HS-27A (cell line): ENCODE measurements at regions not wholly inside any gene's neighbourhood (a gene's known extent, or its start where the extent isn't known, plus 50 kb on each side); places are given as distances from the start of the nearest gene placed in this dataset.
A peak's percentile ranks its signal among the peaks of the same experiment; 100 is the strongest.
"Not testable (repeated sequence)": the region's sequence is repeated elsewhere in the genome, so short reads cannot be mapped to it uniquely, and the experiment has no call there.

Experiments used
- DNase-seq: peaks from one replicate; pipeline ENCODE4 v3.0.0-alpha.2; 2012; ENCODE audit warnings: low read depth, missing footprints

DNA sequence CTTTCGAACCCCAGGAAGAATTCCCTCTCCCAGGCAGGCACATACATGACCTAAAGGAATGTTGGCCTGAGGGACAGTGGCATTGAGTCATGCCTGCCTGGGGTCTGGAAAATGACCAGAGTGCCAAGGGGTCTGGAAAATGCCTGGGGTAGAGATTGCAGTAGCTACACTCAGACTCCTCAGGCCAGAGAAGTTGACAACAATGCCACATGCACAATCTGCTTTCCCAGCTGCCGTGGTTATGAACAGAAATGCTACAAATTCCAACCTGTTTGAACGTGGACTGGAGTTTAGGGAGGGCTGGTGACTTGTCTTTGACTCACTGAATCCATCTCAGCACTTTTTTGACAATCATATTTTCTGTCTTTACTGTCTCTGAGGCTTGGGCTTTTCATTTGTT, 250.0 kb downstream of the ABCC12 start:
- DNase-seq: peak; percentile 79

GRCh38 chr16:47904691-47905090, 251.1 kb downstream of the ABCC12 start:
- DNase-seq: no peak

DNA sequence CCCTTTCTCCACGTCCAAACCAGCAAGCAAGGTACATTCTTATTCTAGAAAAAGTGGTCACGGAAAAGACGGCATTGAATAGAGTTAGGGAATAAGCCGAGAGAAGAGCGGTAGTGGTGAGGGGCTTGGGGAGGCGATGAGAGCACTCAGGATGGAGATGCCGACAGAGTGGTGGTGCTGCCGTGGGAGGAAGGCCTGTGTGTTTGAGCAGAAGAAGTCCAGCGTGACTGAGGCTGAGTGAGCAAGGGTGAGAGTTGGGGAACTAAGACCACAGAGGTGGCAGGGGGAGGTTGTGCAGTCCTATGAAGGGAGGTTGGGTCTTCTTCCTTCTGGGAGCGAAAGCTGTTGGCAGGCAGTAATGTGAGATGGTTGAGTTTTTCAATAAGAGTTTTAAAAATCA, 252.3 kb downstream of the ABCC12 start:
- no peak for DNase-seq

GRCh38 chr16:47897105-47897504, 258.7 kb downstream of the ABCC12 start:
- DNase-seq: not testable (repeated sequence)

DNA sequence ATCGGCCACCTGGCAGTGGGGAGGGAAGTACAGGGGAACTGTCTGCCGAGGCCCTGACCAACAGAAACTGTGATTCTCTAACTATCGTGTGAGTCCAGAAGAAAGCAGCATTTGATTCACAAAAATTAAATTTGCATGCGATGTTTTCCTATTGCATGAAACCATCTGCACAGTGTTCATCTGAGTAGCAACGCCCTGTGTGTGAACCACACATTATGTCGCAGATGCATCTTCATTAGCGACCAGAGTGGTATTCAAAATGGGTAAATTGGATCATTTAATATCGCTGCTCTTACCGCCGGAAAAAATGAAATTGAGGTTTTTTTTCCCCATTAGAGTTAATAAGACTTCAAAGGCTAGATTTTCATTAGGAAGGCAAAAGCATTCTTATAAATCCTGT, 260.6 kb downstream of the ABCC12 start:
- no peak for DNase-seq

GRCh38 chr16:47892999-47893398, 262.8 kb downstream of the ABCC12 start:
- no peak for DNase-seq

DNA sequence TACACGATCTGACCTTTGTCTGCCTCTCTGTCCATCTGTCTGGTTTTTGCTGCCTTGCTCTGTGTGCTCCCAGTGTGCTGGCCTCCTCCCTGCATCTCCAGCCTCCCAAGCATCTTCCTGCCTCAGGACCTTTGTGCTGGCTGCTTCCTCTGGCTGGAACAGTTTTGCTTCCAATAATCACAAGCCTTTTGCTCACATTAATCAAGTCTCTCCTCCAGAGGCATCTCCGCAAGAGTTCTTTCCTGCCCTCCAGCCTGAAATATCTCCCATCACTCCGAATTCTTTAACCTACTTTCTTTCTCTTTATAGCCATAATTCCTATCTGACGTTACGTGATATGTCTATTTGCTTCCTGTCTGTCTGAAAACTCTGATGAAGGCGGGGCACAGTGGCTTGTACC, 267.1 kb downstream of the ABCC12 start:
- DNase-seq: no peak

DNA sequence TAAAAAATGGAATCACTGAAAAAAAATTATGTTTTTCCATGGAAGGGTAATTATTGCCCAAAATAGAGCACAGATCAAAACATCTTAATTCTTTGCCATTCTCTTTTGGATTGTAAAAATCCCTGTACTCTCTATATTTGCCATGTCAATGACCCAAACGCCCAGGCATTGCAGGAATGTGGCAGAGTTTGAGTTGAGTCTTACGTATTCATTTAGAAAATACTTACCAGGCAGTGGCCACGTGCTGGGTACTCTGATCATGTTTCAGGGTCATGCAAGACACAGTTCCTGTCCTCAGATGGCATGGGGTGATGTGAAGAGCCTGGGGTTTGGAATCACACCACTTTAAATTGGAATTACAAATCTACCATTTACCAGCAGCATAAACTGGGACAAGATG, 267.7 kb downstream of the ABCC12 start:
- DNase-seq: peak; percentile 89

- peak; percentile 82 for DNase-seq
These were observed 268.3 kb downstream of the ABCC12 start for GRCh38 chr16:47887496-47887895.

GRCh38 chr16:47886631-47887415, 269.0 kb downstream of the ABCC12 start:
- no peak for DNase-seq

- DNase-seq: no peak
These were observed 269.7 kb downstream of the ABCC12 start for GRCh38 chr16:47886139-47886538.

GRCh38 chr16:47885489-47885888, 270.3 kb downstream of the ABCC12 start:
- no peak for DNase-seq

GRCh38 chr16:47884116-47884725, 271.6 kb downstream of the ABCC12 start:
- no peak for DNase-seq

- DNase-seq: no peak
These were observed 274.2 kb downstream of the ABCC12 start for GRCh38 chr16:47881574-47881973.

- no peak for DNase-seq
These were observed 275.1 kb downstream of the ABCC12 start for GRCh38 chr16:47880653-47881052.

DNA sequence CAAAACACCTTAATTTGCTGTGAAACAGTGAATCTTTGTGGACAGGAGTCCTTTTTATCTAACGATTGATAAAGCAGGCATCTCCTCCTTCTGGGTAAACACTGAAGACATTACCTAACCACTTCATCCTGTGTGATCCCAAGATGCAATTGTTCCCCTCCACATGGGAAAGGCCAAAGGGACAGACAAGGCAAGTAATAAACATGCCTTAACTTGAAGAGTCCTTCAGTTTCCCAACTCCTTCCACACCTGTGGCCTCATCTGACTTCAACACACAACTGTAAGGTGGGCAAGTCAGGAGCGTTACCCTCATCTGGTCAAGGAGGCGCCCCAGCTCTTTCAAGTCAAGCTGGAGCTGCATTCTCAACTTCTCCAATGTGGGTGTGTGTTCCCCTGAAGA, 278.6 kb downstream of the ABCC12 start:
- no peak for DNase-seq

DNA sequence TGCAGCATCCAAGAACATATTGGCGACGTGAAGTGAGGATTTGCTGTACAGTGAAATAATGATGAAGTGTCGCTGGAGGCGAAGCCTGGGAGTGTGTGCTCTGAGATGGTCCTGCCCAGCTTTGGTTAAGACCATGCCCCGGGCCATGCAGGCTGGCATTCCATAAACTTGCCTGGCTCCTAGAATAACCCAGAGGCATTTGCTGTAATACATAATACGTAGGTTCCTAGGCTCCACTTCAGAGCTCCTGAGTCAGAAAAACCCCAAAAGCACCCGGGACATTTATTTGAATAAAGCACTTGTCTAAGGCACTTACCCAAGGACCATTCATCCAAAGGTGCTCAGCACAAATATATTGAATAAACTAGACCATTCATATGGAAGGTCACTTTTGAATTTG, 279.3 kb downstream of the ABCC12 start:
- DNase-seq: no peak

DNA sequence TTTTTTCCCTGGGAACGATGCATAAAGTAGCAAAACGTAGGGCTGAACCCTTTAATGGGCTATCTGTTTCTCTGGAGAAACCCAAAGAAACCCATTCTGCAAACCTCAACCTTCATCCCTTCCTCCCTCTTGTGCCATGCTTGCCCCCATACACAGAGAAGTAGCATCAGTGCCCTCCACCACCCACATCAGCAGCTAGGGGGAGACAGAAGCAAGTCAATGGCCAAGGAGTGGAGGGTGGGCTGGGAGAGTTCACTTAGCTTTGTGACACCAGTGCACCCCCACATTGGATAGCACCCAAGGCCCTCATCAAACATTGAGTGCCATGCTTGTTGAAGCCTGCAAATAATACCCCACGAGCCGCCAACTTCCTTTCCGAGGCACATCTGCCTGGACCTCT, 282.4 kb downstream of the ABCC12 start:
- no peak for DNase-seq

GRCh38 chr16:47872225-47872624, 283.6 kb downstream of the ABCC12 start:
- no peak for DNase-seq

- DNase-seq: no peak
These were observed 289.4 kb downstream of the ABCC12 start for GRCh38 chr16:47866423-47866822.

- DNase-seq: no peak
These were observed 290.4 kb downstream of the ABCC12 start for GRCh38 chr16:47865337-47865855.

DNA sequence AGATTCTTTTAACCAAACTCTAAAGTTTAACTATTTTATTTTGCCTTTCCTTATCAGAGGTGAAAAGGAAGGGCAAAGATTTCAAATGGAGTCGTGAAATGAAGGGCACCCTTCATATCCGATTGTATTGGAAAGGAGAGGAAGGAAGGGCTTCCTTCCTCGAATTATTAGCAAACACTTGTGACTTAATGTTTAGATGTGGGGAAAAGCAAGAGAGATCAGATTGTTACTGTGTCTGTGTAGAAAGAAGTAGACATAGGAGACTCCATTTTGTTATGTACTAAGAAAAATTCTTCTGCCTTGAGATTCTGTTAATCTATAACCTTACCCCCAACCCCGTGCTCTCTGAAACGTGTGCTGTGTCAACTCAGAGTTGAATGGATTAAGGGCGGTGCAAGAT, 291.5 kb downstream of the ABCC12 start:
- DNase-seq: not testable (repeated sequence)

DNA sequence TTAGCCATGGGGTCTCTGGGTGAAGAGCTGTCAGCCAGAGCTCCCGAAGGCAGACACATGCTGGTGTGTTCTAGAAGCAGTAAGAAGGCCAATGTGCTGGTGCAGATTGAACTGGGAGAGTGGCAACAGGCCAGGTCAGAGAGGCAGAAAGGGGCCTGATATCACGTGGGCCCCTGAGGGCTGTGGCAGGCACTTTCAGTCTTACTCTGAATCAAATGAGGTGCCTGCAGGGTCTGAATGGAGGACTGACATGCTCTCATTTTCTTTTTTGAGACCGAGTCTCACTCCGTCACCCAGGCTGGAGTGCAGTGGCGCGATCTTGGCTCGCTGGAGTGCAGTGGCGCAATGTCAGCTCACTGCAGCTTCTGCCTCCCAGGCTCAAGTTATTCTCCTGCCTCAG, 293.8 kb downstream of the ABCC12 start:
- no peak for DNase-seq
